HCT116 (cell line): ENCODE measurements at regions not wholly inside any gene's neighbourhood (a gene's known extent, or its start where the extent isn't known, plus 50 kb on each side); places are given as distances from the start of the nearest gene placed in this dataset.

ENCODE experiments used
- EGR1 ChIP-seq: IDR thresholded peaks from 2 replicates; pipeline ENCODE4 v1.6.1; 2012; ENCODE audit warnings: low read depth
- ELF1 ChIP-seq: IDR thresholded peaks from 2 replicates; pipeline ENCODE4 v1.6.1; 2012; ENCODE audit warnings: low read depth, borderline replicate concordance
- EZH2 ChIP-seq: fragments of 200-600 bp; sonication (generic); IDR thresholded peaks from 2 replicates; pipeline ENCODE4 v1.6.1; 2017; ENCODE audit warnings: antibody characterized with exemption, mixed run types
- RAD21 ChIP-seq: IDR thresholded peaks from 2 replicates; pipeline ENCODE4 v1.6.1; 2012; ENCODE audit warnings: low read depth, mild to moderate bottlenecking
- YY1 ChIP-seq: IDR thresholded peaks from 2 replicates; pipeline ENCODE4 v1.6.1; 2011; ENCODE audit warnings: low read length, low read depth, moderate library complexity, mild to moderate bottlenecking; ENCODE audit not compliant: insufficient replicate concordance; ENCODE audit errors: extremely low read depth
- TF ChIP-seq, protein P1 (sequence below), 3 experiments: fragments of 200-600 bp in 1 of 3; sonication (generic) in 1 of 3; IDR thresholded peaks in 2 of 3; conservative IDR thresholded peaks in 1 of 3; 2 replicates each; pipeline ENCODE4 v1.5.1; 2012 to 2017; ENCODE audit warnings: low read depth in 2 of 3, low read length in 2 of 3, antibody characterized with exemption in 1 of 3, borderline replicate concordance in 1 of 3, control low read depth in 1 of 3, mild to moderate bottlenecking in 1 of 3, mixed read lengths in 1 of 3, mixed run types in 1 of 3, moderate library complexity in 1 of 3; ENCODE audit not compliant: insufficient read depth in 1 of 3
- TF ChIP-seq, protein P2 (sequence below): IDR thresholded peaks from 2 replicates; pipeline ENCODE4 v1.6.1; 2012

DNA sequence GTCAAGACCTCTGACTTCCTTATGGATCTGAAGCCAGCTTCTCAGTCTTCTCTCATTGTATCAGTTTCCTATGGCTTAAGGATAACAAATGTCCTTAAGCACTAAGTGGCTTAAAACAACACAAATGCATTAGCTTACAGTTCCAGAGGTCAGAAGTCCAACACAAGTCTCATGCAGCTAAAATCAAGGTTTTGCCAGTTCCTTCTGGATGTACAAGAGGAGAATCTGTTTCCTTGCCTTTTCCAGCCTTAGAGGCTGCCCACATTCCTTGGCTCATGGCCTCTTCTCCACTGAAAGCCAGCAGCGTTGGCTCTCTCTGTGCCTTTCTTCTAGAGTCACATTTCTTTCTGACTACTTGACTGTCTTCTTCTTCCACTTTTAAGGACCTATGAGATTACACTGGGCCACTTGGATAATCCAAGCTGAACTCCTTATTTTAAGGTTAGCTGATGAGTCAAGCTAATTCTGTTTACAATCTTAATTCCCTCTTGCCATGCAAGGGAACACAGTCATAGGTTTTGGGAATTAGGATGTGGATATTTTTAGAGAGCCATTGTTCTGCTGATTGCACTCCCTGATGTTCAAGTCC, 179.0 kb downstream of the BCAS1 start:
- no peak for TF ChIP-seq ELF1
- TF ChIP-seq RAD21, result no peak
- TF ChIP-seq, protein P1, sequence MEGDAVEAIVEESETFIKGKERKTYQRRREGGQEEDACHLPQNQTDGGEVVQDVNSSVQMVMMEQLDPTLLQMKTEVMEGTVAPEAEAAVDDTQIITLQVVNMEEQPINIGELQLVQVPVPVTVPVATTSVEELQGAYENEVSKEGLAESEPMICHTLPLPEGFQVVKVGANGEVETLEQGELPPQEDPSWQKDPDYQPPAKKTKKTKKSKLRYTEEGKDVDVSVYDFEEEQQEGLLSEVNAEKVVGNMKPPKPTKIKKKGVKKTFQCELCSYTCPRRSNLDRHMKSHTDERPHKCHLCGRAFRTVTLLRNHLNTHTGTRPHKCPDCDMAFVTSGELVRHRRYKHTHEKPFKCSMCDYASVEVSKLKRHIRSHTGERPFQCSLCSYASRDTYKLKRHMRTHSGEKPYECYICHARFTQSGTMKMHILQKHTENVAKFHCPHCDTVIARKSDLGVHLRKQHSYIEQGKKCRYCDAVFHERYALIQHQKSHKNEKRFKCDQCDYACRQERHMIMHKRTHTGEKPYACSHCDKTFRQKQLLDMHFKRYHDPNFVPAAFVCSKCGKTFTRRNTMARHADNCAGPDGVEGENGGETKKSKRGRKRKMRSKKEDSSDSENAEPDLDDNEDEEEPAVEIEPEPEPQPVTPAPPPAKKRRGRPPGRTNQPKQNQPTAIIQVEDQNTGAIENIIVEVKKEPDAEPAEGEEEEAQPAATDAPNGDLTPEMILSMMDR (IDR thresholded peaks at IDR 0.05 in 2 of 3, conservative IDR thresholded peaks at IDR 0.05 in 1 of 3; ENCODE audit: borderline replicate concordance in 1 of 3, insufficient read depth in 1 of 3, low read depth in 2 of 3, low read length in 2 of 3), result no peak
- no peak for TF ChIP-seq YY1
- TF ChIP-seq, protein P2, sequence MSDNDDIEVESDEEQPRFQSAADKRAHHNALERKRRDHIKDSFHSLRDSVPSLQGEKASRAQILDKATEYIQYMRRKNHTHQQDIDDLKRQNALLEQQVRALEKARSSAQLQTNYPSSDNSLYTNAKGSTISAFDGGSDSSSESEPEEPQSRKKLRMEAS, result no peak
- TF ChIP-seq EGR1, result no peak
- no peak for TF ChIP-seq EZH2
